ENCODE measurements at regions not wholly inside any gene's neighbourhood (a gene's known extent, or its start where the extent isn't known, plus 50 kb on each side); places are given as distances from the start of the nearest gene placed in this dataset.
"Not testable (repeated sequence)": the region's sequence is repeated elsewhere in the genome, so short reads cannot be mapped to it uniquely, and the experiment has no call there.

GRCh38 chr13:80889829-80890228, 548.9 kb upstream of the SPRY2 start:
- DNase-seq = no peak

GRCh38 chr13:80888390-80888789, 547.5 kb upstream of the SPRY2 start:
- no peak for DNase-seq

DNA sequence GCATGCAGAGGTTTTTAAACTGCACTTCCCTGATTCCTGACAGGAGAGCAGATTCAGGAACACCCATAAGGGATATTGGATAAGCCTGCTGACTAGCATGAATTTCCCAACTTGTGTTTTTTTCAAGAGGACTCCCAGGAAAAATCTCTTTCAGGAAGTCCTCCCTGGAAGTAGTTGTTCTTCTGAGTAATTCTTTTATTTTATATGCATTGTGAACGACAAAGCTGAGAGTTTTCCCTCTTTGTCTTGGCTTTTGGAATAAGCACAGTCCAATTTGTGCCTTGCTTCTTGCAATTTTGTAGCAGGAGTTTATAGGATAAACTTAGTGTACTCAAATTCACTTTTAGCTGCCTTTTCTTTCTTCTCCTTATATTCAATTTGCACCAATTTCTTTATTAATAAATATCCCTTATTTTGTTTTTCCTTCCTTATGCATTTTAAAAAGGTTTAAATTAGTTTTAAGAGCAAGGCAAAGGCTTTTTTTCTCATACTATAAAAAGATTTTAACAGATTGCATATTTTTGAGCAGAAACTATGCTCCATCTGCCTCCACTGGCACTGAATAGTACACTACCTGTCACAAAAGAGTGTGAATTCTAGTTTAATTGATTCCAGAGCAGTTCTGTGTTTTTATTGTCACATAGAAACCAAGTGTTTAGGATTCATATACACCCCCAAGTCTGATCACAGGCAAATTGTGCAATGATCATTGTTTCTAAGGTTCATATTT, 543.3 kb upstream of the SPRY2 start:
- DNase-seq = no peak

- no peak for DNase-seq
These were observed 542.6 kb upstream of the SPRY2 start for GRCh38 chr13:80883545-80883944.

DNA sequence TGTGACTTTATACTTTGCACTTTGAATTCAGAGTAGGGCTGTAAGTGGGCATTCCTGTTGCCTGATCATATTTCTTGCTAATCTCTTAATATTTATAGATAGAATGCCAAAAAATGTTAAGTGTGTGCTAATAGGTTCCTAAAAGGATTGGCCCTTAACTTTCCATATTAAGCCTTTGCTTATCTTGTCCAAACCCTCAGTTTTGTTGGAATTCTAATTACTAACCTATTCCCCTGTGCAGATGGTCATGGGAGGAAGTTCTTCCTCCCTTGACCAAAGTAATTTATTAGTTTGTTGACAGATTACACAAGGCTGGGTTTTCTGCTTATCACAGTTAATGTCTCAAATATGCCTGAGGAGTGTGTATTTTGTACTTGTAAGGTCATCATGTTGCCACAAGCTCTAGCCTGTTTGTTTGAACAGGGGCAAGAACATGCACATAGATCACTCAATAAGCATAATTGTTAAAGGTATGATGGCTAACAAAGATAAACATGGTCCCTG, 541.1 kb upstream of the SPRY2 start:
- peak; percentile 77 for DNase-seq

DNA sequence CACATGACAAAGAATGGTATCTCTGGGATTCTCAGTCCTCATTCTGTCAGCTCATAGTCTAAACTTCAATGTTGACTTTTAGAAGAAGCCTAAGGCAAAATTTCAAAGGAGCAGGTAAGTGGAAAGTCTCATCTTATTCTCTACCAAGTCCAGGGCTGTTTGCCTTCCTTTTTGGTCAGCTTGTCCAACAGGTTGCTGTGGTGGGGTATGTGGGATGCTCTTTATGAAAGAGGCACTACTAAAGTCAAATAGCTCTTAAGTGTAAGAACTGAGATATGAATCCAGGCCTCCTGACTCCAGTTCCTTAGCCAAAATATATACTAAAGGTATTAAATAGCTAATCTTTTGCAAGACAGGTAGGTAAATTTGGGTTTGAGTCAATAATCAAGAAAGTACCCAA, 540.6 kb upstream of the SPRY2 start:
- no peak for DNase-seq

DNA sequence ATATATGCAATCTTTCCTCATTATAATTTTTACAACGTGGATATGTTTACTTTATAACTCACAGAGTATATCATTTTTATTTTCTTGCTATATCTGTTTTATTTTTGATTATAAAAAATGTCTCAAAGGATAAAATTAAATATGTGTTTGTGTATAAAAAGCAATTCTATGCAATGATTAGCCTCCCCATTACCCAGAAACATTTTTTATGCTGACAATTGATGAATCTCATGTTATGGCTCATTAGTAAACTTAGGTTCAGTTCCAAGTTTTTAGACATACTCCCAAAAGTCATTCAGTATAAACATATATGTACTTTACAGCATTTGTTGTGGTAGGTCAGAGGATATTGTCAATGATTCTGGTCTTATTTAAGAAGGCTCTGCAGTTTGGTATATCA, 540.1 kb upstream of the SPRY2 start:
- no peak for DNase-seq

- DNase-seq = no peak
These were observed 537.0 kb upstream of the SPRY2 start for GRCh38 chr13:80877944-80878241.

DNA sequence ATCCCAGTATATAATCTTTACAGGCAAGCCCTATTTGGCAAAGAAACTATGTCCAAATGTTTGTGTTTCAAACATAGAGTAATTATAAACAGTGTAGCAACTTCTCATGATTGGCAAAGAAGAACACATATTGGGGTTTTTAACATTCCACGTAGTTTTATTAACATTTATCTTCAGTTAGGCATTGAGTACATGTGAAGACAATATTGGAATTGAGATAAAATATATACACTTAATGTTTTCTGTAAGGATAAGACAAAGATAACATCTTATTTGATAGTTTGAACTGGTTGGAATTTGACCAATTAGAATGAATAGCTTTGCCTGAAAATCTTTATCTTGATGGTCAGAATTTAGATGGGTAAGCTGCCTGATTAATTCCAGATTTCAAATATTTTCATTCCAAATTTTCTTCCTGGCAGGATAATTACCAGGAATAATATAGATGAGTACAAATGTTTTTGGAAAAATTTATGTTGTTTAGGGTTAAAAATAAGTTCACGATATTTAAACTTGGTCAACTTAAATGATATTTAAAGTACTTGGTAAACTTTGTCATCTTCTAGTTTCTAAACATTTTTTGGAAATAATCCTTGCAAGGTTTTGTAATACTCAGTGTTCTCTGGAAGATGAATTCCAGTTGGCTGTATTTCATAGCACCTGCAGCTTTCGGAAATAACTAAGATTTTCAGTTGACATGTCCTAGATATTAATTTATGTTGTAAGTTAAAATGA, 536.5 kb upstream of the SPRY2 start:
- no peak for DNase-seq

GRCh38 chr13:80873589-80873988, 532.7 kb upstream of the SPRY2 start:
- DNase-seq = no peak

- DNase-seq = not testable (repeated sequence)
These were observed 531.0 kb upstream of the SPRY2 start for GRCh38 chr13:80871971-80872370.

GRCh38 chr13:80871481-80871880, 530.6 kb upstream of the SPRY2 start:
- DNase-seq = no peak

DNA sequence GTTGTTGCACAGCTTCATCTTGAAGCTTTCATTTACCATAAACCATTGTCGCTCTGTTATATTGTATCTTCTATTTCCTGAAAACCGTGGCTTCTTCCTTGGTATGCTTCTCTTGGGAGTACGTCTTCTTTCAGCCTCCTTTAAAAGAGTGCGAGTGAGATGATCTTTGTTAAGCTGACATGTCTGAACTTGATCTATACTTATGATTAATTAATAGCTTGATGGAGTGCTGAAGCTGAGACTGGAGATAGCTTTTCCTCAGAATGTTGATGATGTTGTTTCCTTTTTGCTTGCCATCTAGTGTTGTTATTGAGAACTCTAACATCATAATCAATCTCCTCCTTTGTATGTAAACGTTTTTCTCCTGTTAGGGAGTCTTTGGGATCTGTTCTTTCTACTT, 529.3 kb upstream of the SPRY2 start:
- DNase-seq = no peak

- no peak for DNase-seq
These were observed 526.0 kb upstream of the SPRY2 start for GRCh38 chr13:80866921-80867320.

GRCh38 chr13:80865329-80865728, 524.4 kb upstream of the SPRY2 start:
- DNase-seq = no peak

GRCh38 chr13:80862456-80862855, 521.5 kb upstream of the SPRY2 start:
- no peak for DNase-seq

DNA sequence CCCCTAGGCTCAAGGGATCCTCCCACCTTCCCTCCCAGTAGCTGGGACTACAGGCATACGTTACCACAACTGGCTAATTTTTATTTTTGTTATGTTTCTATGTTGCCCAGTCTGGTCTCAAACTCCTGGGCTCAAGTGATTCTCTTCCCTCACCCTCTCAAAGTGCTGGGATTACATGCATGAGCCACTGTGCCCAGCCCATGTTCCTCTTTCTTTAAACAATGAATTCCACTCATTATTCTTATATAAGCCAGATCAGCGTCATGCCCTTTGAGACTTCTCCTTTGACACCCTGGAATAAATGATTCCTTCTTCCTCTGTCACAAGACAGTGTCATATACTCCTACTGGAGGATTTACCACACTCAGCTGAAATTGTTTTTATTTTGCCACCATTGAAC, 519.9 kb upstream of the SPRY2 start:
- DNase-seq = no peak

GRCh38 chr13:80858131-80858530, 517.2 kb upstream of the SPRY2 start:
- no peak for DNase-seq

DNA sequence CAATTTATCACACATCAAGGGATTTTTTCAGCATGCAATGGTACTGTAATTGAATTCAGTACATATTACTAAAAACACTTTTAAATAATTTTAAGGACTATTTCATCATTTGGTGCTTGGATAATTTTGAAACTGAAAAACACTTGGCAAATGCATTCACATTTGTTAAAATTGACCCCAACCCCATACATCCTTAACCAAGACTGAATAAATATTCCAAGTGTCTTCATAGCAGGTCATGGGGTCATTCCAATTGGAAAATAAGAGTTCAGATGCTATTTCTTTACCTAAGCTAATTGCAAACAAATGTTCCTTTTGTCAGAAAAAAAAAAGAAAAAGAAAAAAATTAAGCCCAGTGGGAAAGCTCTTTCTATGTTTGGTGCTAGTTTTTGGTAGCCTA, 516.4 kb upstream of the SPRY2 start:
- DNase-seq = no peak

- DNase-seq = no peak
These were observed 509.8 kb upstream of the SPRY2 start for GRCh38 chr13:80850771-80851170.

DNA sequence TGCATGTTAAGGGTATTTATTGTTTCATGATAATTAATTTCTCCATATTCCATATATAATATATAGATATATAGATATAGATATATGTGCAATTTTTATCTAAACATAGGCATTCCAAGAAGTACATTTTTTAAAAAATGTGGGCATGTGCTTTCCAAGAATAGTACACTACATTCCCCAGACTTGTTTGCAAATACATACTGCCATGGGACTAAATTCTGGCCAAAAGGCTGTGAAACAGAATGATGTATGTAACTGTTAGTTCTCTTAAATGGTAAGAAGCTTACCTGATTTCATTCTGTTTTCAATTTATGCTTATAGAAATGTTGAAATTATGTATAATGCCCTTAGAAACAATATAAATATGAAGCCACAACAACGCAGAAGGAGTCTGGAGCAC, 503.2 kb upstream of the SPRY2 start:
- DNase-seq = no peak

- DNase-seq = peak; percentile 5
These were observed 500.5 kb upstream of the SPRY2 start for GRCh38 chr13:80841414-80841813.

- no peak for DNase-seq
These were observed 499.5 kb upstream of the SPRY2 start for GRCh38 chr13:80840316-80840976.

DNA sequence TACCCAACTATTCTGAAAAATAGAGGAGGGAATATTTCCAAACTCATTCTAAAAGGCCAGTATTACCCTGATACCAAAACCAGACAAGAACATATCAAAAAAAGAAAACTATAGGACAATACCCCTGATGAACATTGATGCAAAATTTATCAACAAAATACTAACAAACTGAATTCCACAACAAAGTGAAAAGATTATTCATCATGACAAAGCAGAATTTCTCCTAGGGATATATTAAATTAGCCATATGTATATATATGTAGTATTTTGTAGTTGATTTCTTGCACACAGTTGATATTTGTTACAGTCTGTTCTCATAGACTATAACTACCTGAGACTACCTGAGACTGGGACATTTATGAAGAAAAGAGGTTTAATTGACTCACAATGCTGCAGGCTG, 495.0 kb upstream of the SPRY2 start:
- no peak for DNase-seq
